Glomerular endothelial cell (primary cell): ENCODE measurements at regions not wholly inside any gene's neighbourhood (a gene's known extent, or its start where the extent isn't known, plus 50 kb on each side); places are given as distances from the start of the nearest gene placed in this dataset.

ENCODE experiments used
- DNase-seq: peaks from one replicate; pipeline ENCODE4 v3.0.0-alpha.2; 2011; ENCODE audit warnings: low read depth, low spot score; ENCODE audit errors: extremely low read depth

GRCh38 chr16:82504836-82505235, 121.9 kb upstream of the CDH13 start:
- no peak for DNase-seq

DNA sequence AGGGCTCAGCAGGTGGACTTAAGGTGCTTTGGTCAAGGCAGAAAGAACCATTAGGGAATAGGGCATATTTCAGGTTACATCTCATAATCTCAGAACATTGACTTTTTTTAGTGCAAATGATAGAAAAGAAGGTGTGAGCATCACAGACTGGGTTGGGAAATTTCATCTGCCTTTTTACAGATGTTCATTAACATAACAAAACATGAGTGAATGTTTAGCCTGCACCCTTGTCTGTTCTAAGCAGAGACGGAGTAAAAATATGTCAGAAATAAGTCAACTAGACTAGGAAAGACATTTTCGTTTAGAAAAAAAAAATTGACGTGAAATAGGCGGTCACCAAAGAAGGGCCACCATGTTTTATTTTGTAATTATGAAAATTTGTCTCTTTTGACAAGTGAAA, 127.5 kb upstream of the CDH13 start:
- no peak for DNase-seq

GRCh38 chr16:82497139-82497538, 129.6 kb upstream of the CDH13 start:
- no peak for DNase-seq

DNA sequence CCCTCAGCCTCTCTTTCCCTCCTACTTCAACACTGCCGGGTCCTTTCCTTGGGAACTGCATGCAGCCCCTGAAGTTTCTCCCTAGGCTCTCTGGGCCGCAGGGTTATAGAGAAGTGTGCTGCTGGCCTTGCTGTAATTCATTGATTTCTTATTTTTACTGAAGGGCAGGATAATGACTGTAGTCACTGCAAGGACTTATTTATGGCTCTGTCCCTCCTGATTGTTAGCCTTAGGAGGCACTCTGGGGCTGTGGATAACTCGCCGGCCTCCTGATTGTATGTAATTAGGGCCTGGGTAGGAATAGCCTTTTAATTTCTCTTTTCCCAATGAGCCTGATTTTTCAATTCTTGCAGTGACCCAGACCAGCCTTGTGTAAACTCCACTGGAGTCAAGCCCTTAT, 138.3 kb upstream of the CDH13 start:
- DNase-seq = no peak

- no peak for DNase-seq
Observed at GRCh38 chr16:82481455-82481854, 145.3 kb upstream of the CDH13 start.

GRCh38 chr16:82476786-82477185, 150.0 kb upstream of the CDH13 start:
- no peak for DNase-seq

DNA sequence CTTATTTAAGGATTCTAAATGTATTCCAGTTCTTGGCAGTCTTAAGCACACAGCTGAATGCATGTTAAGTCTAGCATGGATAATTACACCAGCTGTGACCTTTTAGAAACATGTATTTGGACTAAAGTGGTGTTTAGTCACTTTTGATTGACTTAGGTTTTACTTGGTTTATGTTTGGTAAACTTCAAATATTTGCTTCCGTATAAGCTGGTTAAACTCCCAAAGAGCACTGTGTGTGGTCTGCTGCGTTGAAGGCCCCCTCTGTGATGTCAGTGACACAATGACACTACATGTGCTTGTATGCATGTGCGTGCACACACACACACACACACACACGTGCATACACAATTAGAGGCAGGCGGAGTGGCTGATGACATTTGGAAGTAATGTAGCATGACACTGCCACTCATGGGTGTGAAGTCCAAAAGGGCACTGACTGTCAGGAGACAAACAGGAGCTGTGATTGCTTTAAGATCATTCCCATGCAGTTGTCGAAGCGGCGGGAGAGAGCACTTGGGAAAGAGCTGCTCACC, 156.1 kb upstream of the CDH13 start:
- DNase-seq = no peak

DNA sequence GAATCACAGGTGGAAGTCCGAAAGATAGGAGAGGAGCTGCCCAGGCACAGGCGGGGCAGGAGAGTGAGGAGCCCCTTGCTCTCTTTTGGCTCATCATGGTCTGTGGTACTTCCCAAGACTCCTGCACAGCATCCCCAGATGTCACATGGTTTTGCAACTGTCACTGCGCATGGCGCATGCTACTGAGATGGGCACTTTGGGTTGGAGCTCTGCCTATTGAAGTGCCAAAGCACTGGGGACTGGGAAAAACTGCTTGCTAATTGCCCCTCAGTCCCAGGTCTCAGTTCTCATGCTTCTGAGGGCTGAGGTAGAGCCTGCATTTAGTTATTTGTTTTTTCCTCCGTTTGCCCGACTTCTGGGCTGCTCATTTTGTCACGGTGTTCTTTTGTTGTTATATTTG, 156.8 kb upstream of the CDH13 start:
- no peak for DNase-seq

DNA sequence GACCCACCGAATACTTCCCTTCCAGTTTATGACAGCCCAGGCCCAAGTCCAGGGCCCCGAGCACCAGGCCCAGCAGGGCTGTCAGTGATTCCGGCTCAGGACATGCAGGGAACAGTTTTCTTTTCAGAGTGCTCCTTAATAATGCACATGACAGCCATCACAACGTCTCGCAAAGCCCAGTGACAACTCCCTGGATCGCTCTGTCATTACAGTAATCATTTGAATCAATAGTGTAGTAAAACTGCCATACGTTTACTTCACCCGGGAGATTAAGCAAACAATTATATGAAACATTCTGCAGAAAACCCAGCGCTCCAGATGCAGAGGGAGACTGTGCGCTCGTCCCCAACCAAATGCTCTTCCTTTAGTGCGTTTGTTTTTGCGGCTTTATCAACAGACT, 162.6 kb upstream of the CDH13 start:
- no peak for DNase-seq

DNA sequence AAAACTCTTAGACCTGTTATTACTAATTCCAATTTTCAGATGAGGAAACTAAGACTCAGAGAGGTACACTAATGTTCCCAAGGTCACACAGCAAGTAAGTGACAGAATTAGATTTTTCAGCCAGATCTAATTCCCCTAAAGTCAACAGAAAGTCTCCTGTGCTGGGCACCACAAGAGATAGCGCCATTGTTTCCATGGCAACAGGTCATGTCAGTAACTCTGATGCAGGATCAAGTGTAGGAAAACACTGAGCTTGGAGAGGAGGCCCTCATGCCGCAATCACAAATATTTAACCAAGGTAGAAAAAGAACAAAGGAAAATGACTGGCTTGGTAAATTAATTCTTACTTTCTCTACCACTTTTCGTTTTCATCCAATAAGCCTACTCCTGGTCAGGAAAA, 166.0 kb upstream of the CDH13 start:
- no peak for DNase-seq

DNA sequence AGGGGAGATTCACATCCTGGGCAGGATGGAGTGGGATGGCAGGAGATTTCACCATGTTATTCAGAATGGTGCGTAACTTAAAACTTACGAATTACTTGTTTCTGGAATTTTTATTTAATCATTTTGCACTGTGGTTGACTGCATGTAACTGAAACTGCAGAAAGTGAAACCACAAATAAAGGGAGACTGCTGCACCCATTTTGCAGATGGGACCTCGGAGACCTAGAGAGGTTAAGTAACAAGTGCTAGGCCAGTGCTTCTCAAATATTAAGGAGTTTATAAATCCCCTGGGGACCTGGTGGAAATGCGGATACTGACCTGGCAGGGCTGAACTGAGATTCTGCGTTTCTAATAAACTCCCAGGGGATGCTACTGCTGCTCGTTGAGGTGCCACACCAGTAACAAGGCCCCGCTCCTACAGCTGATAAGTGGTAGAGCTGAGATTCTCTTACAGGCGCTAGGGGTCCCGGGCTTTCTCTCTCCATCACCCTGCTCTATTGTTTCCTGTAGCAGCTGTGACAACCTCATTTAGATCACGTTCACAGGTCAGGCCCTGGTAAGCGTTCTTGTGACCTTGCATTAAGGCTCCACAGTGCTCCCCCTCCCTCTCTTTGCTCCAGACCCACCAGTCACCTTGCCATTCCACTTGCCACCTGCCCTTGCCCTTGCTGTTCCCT, 167.1 kb upstream of the CDH13 start:
- DNase-seq = no peak

DNA sequence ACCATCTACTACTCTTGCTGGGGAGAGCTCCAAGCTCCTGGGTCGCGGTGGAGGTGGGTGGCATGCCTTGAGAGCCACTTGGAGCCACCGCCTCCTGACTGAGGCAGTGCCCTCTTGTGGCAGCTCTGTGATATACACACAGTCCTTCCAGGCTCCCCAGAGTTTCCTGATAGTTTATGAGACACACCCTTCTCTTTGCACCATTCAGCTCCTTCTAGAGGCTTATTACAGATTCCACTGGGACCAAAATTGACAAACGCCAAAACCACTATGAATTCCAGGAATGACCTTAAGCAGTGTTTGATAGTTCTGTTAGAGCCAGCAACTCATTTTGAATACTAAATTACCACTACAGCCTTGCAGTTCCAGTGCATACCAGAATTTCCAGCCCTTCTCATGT, 170.1 kb upstream of the CDH13 start:
- DNase-seq = peak; percentile 20

GRCh38 chr16:82454566-82454965, 172.2 kb upstream of the CDH13 start:
- DNase-seq = no peak

GRCh38 chr16:82454152-82454551, 172.6 kb upstream of the CDH13 start:
- DNase-seq = no peak

GRCh38 chr16:82452004-82452756, 174.6 kb upstream of the CDH13 start:
- DNase-seq = no peak

DNA sequence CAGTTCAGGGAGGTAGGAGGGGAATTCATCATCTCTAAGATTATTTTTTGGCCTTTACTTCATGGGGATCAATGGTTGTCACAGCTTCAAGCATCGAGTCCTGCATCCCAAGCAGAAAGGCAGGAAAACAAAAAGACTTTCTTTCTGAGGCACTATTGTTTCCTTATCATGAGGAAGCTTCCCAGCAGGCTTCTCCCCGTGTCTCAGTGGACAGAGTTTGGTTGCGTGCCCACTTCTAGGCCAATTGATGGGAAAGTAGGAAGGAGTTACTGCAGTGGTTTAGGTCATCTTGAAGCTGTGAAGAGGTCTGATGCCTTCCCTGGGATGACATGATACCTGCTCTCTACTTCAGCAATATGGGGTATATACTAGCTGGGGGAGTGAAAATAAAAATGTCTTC, 175.3 kb upstream of the CDH13 start:
- DNase-seq = no peak

- DNase-seq = no peak
Observed at GRCh38 chr16:82440336-82440735, 186.4 kb upstream of the CDH13 start.

DNA sequence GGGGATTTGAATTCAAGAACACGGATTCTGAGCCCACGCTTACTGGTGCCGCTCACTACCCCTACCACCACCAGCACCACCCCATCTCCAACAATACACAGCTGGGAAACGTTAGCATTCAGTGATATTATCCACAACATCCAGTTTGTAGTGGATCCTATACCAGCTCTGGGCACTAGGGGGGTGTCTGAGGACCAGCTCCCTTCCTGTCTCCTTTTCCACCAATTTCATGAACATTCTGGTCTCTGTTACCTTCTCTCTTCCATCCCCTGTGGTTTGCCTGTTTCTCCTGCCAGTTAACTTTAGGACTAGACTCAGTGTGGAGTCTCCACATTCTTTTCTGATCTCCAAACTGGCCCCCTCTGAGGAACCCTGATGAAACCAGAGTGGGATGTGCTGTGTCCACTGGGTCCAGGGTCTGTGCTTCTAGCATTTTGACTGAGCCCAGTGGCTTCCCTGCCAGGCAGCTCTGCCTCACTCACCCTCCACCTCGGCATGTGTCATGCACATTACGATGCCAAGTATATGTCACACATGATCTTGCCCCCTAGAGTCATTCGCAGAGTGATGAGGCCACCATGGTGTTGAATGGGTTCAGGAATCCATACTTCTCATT, 187.0 kb upstream of the CDH13 start:
- DNase-seq = no peak

DNA sequence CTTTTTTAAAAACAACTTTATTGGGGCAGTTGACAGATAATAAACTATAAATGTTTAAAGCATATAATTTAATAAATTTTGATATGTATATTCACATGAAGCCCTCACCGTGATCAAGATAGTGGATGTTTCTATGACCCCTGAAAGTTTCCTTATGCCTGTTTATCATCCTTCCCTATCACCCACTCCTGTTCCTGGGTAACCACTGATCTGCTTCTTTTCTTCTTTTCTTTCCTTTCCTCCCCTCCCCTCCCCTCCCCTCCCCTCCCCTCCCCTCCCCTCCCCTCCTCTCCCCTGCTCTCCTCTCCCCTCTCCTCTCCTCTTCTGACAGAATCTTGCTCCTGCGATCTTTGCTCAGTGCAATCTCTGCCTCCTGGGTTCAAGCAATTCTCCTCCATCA, 193.7 kb upstream of the CDH13 start:
- no peak for DNase-seq

- no peak for DNase-seq
Observed at GRCh38 chr16:82432261-82432660, 194.5 kb upstream of the CDH13 start.

DNA sequence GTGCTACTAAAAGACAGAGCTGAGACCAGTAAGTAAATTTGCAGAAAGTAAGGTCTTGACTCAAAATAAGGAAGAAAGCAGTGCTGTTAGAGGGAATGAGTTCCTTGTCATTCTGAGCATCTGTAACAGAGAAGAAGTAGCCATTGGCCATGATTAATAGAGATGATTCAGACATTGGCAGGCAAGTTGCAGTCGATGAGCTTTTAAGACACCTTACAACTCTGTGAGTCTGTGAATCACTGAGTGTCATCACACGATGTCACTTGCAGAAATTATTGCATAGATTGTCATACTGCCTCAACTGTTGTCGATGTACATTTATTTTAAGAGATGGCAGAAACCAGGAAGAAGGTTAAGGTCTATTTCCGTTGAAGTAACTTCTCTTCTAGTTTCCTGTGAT, 201.1 kb upstream of the CDH13 start:
- DNase-seq = no peak

DNA sequence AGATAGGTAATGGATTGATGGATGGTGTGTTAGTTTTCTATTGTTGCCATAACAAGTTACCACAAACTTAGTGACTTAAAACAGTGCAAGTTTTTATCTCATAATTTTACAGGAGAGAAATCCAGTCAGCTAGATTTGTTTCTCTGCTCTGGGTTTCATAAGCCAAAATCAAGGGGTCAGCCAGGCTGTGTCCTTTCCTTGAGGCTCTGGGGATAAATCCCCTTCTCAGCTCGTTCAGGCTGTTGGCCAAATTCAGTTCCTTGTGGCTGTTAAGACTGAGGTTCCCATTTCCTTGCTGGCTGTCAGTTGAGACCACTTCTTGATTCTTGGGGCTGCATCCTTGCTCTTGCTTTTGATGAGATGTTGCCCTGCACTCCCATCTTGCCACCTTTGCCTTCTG, 204.9 kb upstream of the CDH13 start:
- no peak for DNase-seq
